ENCODE measurements at regions not wholly inside any gene's neighbourhood (a gene's known extent, or its start where the extent isn't known, plus 50 kb on each side); places are given as distances from the start of the nearest gene placed in this dataset.

DNA sequence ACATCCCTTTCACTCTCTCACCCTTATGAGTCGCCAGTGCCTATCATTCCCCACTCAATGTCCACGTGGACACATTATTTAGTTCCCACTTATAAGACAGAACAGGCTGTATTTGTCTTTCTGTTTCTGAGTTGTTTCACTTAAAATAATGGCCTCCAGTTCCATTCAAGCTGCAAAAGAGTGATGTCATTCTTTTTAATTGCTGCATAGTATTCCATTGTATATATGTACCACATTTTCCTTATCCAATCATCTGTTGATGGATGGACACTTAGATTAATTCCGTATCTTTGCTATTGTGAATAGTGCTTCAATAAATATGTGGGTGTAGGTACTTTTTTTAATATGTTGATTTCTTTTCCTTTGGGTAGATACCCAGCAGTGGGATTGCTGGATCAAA lies 79.1 kb downstream of the ZNF365 start:
- no peak for DNase-seq

DNA sequence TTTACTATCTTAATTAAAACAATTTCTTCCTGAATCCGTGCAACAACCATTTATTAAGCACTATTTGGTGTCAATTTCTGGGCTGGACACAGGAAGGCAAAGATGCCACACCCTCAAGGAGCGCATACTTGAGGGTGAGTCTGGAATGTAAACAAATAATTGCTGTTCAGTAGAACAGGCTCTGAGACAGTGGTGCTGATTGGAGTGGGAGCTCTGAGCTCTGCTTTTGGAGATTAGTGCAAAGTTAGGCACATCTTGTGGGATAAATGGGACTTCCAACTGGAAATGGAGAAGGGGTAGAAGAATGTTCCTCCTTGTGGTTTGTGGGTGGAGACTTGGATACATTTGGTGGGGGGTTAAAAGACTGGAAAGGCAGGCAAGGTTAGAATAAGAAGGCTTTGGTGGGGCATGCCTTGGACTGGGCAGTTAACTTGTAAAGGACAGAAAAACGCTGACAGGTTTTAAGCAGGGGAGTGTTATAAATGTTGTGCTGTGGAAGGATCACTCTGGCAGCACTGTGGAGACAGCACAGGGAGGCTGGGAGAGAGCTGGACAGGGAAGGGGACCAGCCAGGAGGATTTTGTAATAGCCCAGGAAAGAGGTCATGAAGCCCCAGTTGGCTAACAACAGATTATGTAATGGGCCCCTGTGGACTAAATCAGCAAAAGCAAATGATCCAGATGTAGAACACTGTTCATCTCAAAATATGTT lies 80.7 kb downstream of the ZNF365 start:
- DNase-seq: peak; percentile 45 to 61

- DNase-seq: peak; percentile 51 to 74
Observed at GRCh38 chr10:62456611-62457101, 82.5 kb downstream of the ZNF365 start.

GRCh38 chr10:62457196-62457595 lies 83.0 kb downstream of the ZNF365 start:
- DNase-seq: no peak

- DNase-seq: no peak
Observed at GRCh38 chr10:62457598-62457997, 83.4 kb downstream of the ZNF365 start.

GRCh38 chr10:62459072-62459471 lies 84.9 kb downstream of the ZNF365 start:
- DNase-seq: no peak

GRCh38 chr10:62459500-62459899 lies 85.3 kb downstream of the ZNF365 start:
- DNase-seq: no peak

DNA sequence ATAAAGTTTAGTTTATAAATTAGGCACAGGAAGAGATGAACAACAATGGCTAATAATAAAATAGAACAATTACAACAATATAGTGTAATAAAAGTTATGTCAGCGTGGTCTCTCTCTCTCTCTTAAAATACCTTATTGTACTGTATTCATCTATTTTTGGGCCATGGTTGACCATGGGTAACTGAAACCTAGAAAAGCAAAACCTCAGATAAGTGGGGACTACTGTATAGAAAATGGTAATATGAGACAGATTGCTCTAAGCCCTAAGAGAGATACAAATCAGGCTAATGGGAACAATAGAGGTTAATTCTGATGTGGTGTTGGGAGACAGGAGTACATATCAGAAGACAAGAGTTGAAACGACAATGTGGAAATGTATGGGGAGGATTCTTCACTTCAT lies 86.2 kb downstream of the ZNF365 start:
- DNase-seq: no peak

DNA sequence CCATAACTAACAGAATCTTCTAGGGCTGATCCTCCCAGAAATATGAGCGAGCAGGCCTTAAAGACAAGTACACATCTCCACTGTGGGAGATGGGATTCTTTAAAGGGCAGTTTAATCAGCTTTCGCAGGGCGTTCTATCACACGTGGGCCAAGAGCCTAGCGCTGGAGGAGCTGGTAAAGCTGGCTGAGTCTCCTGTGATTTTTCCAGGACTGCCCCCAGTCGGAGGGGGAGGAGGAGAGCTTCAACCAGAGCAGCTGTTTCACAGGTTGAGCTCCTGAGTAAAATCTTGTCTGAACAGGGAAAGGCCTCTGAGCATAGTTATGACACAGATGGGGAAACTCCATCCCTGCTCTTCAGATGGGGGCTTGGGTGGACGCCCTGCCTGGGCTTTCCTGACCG lies 87.0 kb downstream of the ZNF365 start:
- DNase-seq: no peak

GRCh38 chr10:62462461-62462860 lies 88.3 kb downstream of the ZNF365 start:
- DNase-seq: peak; percentile 40 to 45

GRCh38 chr10:62463364-62463763 lies 89.2 kb downstream of the ZNF365 start:
- no peak for DNase-seq

GRCh38 chr10:62464308-62464707 lies 90.1 kb downstream of the ZNF365 start:
- DNase-seq: no peak

GRCh38 chr10:62466590-62466989 lies 92.4 kb downstream of the ZNF365 start:
- no peak for DNase-seq

GRCh38 chr10:62467527-62467926 lies 93.4 kb downstream of the ZNF365 start:
- DNase-seq: no peak

- DNase-seq: no peak
Observed at GRCh38 chr10:62471711-62472110, 97.5 kb downstream of the ZNF365 start.

DNA sequence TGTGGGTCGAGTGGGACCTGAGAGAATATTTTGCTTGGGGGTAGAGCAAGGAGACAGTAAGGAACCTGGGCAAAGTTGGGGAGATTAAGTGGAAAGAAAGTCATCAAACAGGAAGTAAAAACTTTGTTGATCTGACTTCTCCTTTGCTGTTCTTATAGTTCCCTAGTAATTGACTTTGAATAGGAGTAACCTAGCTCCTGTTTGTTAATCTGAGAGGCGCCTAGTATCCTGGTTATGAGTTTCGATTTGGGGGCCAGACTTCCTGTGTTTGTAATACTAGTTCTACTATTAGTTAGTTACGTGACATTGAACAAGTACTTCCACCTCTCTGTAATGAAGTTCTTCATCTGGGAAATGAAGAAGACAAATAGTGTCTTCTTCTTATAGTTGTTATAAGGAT lies 99.1 kb downstream of the ZNF365 start:
- DNase-seq: peak in 1 of 2 donors; percentile 54

DNA sequence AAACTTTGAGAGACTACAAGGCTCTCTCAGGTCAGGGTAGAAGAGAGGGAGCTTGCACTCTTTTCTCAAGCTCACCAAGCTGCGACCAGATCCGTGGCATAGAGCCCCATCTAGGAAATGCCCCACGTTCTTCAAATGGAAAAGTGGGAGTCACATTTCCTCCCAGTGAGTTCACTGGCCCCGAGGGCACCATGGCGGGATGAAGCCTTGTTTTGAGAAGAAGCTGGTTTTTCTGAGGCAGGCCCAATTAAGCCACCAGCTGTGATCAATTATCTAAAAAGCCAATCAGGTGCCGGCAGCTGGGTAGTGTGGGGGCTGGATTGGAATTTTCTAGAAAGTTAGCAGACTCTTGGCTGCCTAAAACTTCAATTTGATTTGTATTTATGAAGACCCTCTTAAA lies 101.4 kb downstream of the ZNF365 start:
- no peak for DNase-seq

GRCh38 chr10:62479523-62479922 lies 105.4 kb downstream of the ZNF365 start:
- DNase-seq: no peak

DNA sequence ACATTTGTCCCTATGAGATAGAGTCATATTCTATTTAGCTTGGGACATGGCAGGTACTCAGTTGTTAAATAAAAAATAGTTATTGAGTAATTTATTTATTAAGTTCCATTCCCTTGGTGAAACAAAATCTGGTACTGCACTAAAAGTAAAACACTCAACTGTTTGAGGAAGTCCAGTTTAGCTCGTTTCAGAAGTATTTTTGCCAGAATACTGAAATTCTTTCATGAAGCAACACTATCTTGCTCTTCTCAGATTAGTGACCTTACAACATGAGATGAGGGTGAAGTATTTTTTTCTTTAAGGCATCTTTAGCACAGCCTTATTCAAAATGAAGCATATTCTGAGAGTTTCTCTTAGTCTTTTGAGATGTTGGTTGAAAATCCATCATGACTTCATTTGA lies 106.0 kb downstream of the ZNF365 start:
- DNase-seq: peak; percentile 29 to 72

- DNase-seq: no peak
Observed at GRCh38 chr10:62482581-62482980, 108.4 kb downstream of the ZNF365 start.

DNA sequence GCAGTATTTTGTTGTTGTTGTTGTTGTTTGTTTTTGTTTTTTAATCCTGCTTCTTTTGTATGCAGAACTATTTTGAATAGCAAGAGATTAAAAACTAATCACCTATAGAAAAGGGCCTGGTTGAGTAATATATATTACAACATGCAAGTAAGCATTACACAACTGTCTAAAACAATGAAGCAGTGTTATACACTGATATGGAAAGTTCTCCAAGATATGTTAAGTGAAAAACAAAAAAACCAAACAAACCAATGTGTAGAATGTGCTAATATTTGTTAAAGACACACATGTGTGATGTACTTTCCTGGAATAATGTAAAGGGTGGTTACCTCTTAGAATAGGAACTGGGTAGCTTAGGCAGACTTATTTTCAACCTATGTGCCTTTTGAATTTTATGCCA lies 117.4 kb downstream of the ZNF365 start:
- DNase-seq: peak in 1 of 2 donors; percentile 68

DNA sequence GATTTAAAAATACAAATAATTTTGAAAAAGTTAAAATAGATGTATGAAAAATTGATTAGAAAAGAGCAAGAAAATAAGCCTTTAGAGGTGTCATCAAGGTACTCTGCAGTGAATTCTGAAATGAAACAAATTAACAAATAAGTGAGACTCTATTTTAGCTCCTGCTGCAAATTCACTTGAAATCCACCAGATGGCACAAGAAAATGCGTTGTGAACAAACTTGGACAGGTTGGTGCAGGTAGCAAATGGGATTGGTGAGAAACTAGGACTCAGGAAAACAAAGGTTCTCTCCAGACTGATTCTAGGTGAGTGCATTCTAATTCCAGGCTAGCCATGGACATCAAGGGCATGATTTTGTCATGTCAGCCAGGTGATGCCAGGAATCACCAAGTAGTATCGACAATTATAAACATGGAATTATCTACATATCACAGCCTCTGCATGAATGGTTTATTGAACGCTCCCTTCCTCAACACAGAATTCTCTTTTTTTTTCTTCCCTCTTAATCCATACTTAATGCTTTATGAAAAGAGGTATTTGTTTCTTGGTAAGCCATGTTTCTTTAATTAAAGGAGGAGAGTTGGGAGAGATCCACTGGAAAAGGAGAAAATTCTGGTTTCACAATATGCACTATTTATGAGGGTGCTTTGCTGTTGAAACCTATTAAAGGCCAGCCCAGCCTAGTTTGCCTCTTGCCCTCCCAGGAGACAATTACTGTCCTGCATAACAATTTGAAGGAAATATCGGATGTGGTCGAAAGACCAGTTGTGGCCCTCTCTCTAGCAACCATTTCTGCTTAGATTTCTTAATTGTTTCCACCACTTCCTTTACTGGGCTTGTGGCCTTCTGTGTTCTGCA lies 118.1 kb downstream of the ZNF365 start:
- peak; percentile 69 to 92 for DNase-seq

GRCh38 chr10:62492870-62493180 lies 118.7 kb downstream of the ZNF365 start:
- DNase-seq: no peak

DNA sequence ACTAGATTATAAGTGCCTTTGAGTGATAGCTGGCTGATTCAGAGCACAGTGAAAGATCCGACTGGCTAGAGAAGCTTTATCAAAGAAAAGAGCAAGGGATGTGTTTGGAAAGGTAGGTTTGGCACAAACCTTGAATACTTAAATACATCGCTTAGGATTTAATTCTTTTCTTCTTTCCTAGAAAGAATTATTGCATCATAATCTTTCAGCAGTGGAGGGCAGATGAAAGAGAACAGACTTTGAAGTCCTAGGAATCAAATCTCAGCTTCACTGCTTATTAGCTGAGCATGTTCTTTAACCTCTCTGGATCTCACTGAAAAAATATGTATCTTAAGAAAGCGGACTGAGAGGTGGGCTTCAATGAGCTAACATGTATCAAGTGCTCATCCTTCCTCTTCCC lies 122.8 kb downstream of the ZNF365 start:
- no peak for DNase-seq
